Smooth muscle cell (in vitro differentiated cells): ENCODE measurements at regions not wholly inside any gene's neighbourhood (a gene's known extent, or its start where the extent isn't known, plus 50 kb on each side); places are given as distances from the start of the nearest gene placed in this dataset.

Source experiments
- DNase-seq: peaks from one replicate; lab custom pipeline; 2025; ENCODE audit not compliant: unreplicated experiment; lab: John Stamatoyannopoulos, UW
- H2AFZ ChIP-seq: fragments of 200-600 bp; sonication (generic); 2 replicates; pipeline ENCODE4 v1.6.0; 2016; ENCODE audit warnings: antibody characterized with exemption, low read depth, mild to moderate bottlenecking
- H3F3A ChIP-seq: fragments of 200-600 bp; sonication (generic); 2 replicates; pipeline ENCODE4 v1.6.0; 2017; ENCODE audit warnings: antibody characterized with exemption, low read depth
- H3K27ac ChIP-seq: fragments of 200-600 bp; sonication (generic); 2 replicates; pipeline ENCODE4 v1.5.1; 2016; ENCODE audit warnings: low read depth, mild to moderate bottlenecking
- H3K27me3 ChIP-seq: fragments of 200-600 bp; sonication (generic); 2 replicates; pipeline ENCODE4 v1.6.1; 2016; ENCODE audit warnings: low read depth, mild to moderate bottlenecking
- H3K36me3 ChIP-seq: fragments of 200-600 bp; sonication (generic); 2 replicates; pipeline ENCODE4 v1.5.1; 2016; ENCODE audit warnings: low read depth
- H3K4me1 ChIP-seq: fragments of 200-600 bp; sonication (generic); 2 replicates; pipeline ENCODE4 v1.5.1; 2016; ENCODE audit warnings: low read depth
- H3K4me2 ChIP-seq: fragments of 200-600 bp; sonication (generic); 2 replicates; pipeline ENCODE4 v1.6.0; 2016; ENCODE audit warnings: mild to moderate bottlenecking
- H3K4me3 ChIP-seq: fragments of 200-600 bp; sonication (generic); 2 replicates; pipeline ENCODE4 v1.5.1; 2016; ENCODE audit warnings: mild to moderate bottlenecking
- H3K79me2 ChIP-seq: fragments of 200-600 bp; sonication (generic); 2 replicates; pipeline ENCODE4 v1.6.0; 2016; ENCODE audit warnings: low read depth, mild to moderate bottlenecking
- H3K9ac ChIP-seq: fragments of 200-600 bp; sonication (generic); 2 replicates; pipeline ENCODE4 v1.6.0; 2016; ENCODE audit warnings: low read depth
- H3K9me3 ChIP-seq: fragments of 200-600 bp; sonication (generic); replicated peaks from 2 replicates; pipeline ENCODE4 v1.5.1; 2016; ENCODE audit warnings: low read depth
- H4K20me1 ChIP-seq: fragments of 200-600 bp; sonication (generic); 2 replicates; pipeline ENCODE4 v1.6.0; 2016; ENCODE audit warnings: low read depth
- WGBS: methylation state at CpG from one replicate; pipeline ENCODE4 v1.1.7; 2016; ENCODE audit warnings: low lambda C conversion rate; 5-methylcytosine and 5-hydroxymethylcytosine counted together
- TF ChIP-seq, protein P1 (sequence below): fragments of 200-600 bp; sonication (generic); IDR thresholded peaks from 2 replicates; pipeline ENCODE4 v1.5.1; 2017; ENCODE audit warnings: borderline replicate concordance, mild to moderate bottlenecking, antibody characterized with exemption; ENCODE audit not compliant: insufficient read depth, poor library complexity, severe bottlenecking

GRCh38 chr14:42174357-42174756, 567.7 kb downstream of the LRFN5 start:
- H3K27ac ChIP-seq, result no peak overlapping the region
- H3K4me2 ChIP-seq, result no peak overlapping the region
- H3K4me1 ChIP-seq, result no peaks in the 10 kb centered on the region
- H3K9me3 ChIP-seq, result no peaks in the 10 kb centered on the region
- H3F3A ChIP-seq, result no peaks in the 10 kb centered on the region
- WGBS, result 94% methylated on average over 3 of the region's 3 CpGs
- no peak overlapping the region for H3K9ac ChIP-seq
- no peaks in the 10 kb centered on the region for H3K27me3 ChIP-seq
- H3K4me3 ChIP-seq, result no peak overlapping the region
- no peak for DNase-seq
- no peaks in the 10 kb centered on the region for H3K79me2 ChIP-seq
- H4K20me1 ChIP-seq, result no peaks in the 10 kb centered on the region
- H2AFZ ChIP-seq, result no peak overlapping the region
- TF ChIP-seq, protein P1, sequence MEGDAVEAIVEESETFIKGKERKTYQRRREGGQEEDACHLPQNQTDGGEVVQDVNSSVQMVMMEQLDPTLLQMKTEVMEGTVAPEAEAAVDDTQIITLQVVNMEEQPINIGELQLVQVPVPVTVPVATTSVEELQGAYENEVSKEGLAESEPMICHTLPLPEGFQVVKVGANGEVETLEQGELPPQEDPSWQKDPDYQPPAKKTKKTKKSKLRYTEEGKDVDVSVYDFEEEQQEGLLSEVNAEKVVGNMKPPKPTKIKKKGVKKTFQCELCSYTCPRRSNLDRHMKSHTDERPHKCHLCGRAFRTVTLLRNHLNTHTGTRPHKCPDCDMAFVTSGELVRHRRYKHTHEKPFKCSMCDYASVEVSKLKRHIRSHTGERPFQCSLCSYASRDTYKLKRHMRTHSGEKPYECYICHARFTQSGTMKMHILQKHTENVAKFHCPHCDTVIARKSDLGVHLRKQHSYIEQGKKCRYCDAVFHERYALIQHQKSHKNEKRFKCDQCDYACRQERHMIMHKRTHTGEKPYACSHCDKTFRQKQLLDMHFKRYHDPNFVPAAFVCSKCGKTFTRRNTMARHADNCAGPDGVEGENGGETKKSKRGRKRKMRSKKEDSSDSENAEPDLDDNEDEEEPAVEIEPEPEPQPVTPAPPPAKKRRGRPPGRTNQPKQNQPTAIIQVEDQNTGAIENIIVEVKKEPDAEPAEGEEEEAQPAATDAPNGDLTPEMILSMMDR, result no peak
- no peaks in the 10 kb centered on the region for H3K36me3 ChIP-seq

DNA sequence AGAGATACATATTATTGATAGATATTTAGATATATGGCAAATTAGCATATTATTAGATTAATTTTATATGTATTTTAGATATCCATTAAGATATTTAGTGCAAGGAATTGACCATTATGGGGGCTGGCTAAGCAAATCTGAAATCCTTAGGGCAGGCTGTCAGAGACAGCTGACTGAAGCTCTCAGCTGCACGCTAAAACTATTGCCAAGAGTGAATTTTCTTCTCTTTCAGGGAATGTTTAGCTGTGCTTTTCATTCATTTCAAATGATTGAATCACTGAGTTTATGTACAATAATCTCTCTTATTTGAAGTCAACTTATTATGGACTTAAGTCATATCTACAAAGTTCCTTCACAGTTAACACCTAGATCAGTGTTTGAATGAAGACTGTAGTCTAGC, 566.5 kb downstream of the LRFN5 start:
- Histone ChIP-seq H3K4me3 (no peak overlapping the region), H3K27ac (no peak overlapping the region), H3K9ac (no peak overlapping the region), H3K9me3 (no peaks in the 10 kb centered on the region), H3K4me1 (no peaks in the 10 kb centered on the region), H4K20me1 (no peaks in the 10 kb centered on the region), H3K4me2 (no peak overlapping the region), H2AFZ (no peak overlapping the region), H3K79me2 (no peaks in the 10 kb centered on the region), H3F3A (no peaks in the 10 kb centered on the region), H3K36me3 (no peaks in the 10 kb centered on the region), H3K27me3 (no peaks in the 10 kb centered on the region)
- no peak for DNase-seq
- 100% methylated on average over 1 of the region's 1 CpG for WGBS
- TF ChIP-seq, protein P1, result no peak

- no peak for DNase-seq
- Histone ChIP-seq H3K36me3 (no peaks in the 10 kb centered on the region), H3F3A (no peaks in the 10 kb centered on the region), H3K4me3 (no peak overlapping the region), H3K27ac (no peak overlapping the region), H3K79me2 (no peaks in the 10 kb centered on the region), H3K4me2 (no peak overlapping the region), H4K20me1 (no peaks in the 10 kb centered on the region), H2AFZ (no peak overlapping the region), H3K4me1 (no peaks in the 10 kb centered on the region), H3K9me3 (no peaks in the 10 kb centered on the region), H3K9ac (no peak overlapping the region), H3K27me3 (no peaks in the 10 kb centered on the region)
- 96% methylated on average over 1 of the region's 1 CpG for WGBS
- TF ChIP-seq, protein P1, result no peak
Observed at GRCh38 chr14:42172304-42172703, 565.6 kb downstream of the LRFN5 start.

DNA sequence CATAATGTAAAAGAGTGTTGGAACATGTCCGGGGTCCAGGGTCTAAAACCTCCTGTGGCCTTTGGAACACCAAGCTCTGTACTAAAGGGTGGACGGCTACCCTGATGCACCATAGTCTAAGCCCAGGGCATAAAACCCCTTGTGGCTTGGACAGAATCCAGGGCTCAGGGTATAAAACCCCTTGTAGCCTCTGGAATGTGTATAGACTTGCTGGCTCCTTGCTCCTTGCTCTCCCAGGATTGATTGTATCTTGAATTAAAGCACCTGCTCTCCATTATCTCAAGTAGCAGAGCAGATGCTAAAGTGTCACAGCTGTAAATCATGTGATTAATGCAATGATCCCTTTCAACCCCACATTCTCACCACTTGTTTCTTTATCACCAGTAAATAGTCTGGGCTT, 556.5 kb downstream of the LRFN5 start:
- WGBS, result 82% methylated on average over 2 of the region's 2 CpGs
- no peak for DNase-seq
- no peak overlapping the region for H3K27ac ChIP-seq
- no peaks in the 10 kb centered on the region for H3K9me3 ChIP-seq
- no peaks in the 10 kb centered on the region for H3K4me1 ChIP-seq
- H3F3A ChIP-seq, result no peaks in the 10 kb centered on the region
- no peaks in the 10 kb centered on the region for H3K79me2 ChIP-seq
- H3K4me2 ChIP-seq, result no peak overlapping the region
- TF ChIP-seq, protein P1, result no peak
- no peaks in the 10 kb centered on the region for H3K36me3 ChIP-seq
- no peaks in the 10 kb centered on the region for H3K27me3 ChIP-seq
- H4K20me1 ChIP-seq, result no peaks in the 10 kb centered on the region
- no peak overlapping the region for H3K9ac ChIP-seq
- no peak overlapping the region for H3K4me3 ChIP-seq
- no peak overlapping the region for H2AFZ ChIP-seq
